Esophagus muscularis mucosa (tissue), 4 donors: ENCODE measurements at regions not wholly inside any gene's neighbourhood (a gene's known extent, or its start where the extent isn't known, plus 50 kb on each side); places are given as distances from the start of the nearest gene placed in this dataset.
A peak's percentile ranks its signal among the peaks of the same experiment; 100 is the strongest.

Experiments
- EP300 ChIP-seq: sonication (generic); formaldehyde crosslinking; IDR thresholded peaks from one replicate; pipeline ENCODE4 v1.6.1; 2017; ENCODE audit warnings: antibody characterized with exemption
- POLR2AphosphoS5 ChIP-seq, 2 donors: sonication (generic); formaldehyde crosslinking; IDR thresholded peaks; one replicate each; pipeline ENCODE4 v1.6.1; 2017; ENCODE audit warnings: antibody characterized with exemption in 2 of 2
- TF ChIP-seq, protein P1 (sequence below), 3 experiments: fragments of 200-600 bp in 2 of 3; fragments of 450-650 bp in 1 of 3; sonication (generic) in 2 of 3; IDR thresholded peaks; one replicate each; pipeline ENCODE4 v1.5.1; 2017 to 2019; ENCODE audit warnings: antibody characterized with exemption in 3 of 3, mild to moderate bottlenecking in 2 of 3, moderate library complexity in 1 of 3

DNA sequence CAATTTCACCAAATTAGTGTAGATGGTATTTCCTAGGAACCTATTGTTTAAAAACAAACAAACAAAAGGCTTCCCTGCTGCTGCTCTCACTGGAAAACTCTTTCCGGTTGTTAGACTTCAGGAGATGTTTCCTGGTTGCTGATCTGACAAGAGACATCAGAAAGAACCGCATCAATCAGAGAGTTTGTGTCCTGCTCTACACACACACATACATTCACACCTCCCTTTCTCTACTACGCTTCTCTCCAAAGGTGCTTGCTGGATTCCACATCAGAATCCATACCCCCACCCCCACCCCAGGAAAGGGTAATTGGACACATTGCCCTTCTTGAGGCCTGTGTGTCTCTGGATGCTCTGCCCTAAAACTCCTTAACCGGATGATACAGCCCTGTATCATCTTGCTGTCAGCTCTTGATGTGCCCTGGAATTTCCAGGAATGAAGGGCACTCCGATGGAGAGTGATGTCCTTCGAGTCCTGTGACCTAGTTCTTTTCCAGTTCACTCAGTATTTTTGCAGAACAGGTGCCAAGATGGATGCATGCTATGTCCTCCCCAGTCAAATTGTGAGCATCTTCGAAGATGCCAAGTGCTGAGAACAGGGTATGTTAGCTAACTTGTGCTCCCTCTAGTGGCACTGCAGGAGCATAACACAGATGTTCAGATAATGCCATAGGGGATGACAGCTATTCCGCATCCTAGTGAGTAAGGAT lies 113.7 kb upstream of the SLC35F3 start:
- TF ChIP-seq, protein P1, sequence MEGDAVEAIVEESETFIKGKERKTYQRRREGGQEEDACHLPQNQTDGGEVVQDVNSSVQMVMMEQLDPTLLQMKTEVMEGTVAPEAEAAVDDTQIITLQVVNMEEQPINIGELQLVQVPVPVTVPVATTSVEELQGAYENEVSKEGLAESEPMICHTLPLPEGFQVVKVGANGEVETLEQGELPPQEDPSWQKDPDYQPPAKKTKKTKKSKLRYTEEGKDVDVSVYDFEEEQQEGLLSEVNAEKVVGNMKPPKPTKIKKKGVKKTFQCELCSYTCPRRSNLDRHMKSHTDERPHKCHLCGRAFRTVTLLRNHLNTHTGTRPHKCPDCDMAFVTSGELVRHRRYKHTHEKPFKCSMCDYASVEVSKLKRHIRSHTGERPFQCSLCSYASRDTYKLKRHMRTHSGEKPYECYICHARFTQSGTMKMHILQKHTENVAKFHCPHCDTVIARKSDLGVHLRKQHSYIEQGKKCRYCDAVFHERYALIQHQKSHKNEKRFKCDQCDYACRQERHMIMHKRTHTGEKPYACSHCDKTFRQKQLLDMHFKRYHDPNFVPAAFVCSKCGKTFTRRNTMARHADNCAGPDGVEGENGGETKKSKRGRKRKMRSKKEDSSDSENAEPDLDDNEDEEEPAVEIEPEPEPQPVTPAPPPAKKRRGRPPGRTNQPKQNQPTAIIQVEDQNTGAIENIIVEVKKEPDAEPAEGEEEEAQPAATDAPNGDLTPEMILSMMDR (IDR thresholded peaks at IDR 0.05): peak; percentile 79 to 88 (median 83)
- no peak for TF ChIP-seq EP300
- no peak for TF ChIP-seq POLR2AphosphoS5 (IDR thresholded peaks at IDR 0.05)
